Mucosa of rectum (tissue), 2 donors: ENCODE measurements at regions not wholly inside any gene's neighbourhood (a gene's known extent, or its start where the extent isn't known, plus 50 kb on each side); places are given as distances from the start of the nearest gene placed in this dataset.

Experiments
- H3K27ac ChIP-seq, 2 donors: one replicate each; pipeline ENCODE4 v1.7.0; 2013; ENCODE audit warnings: inconsistent platforms in 2 of 2, low read depth in 2 of 2, low read length in 2 of 2
- H3K27me3 ChIP-seq, 2 donors: one replicate each; pipeline ENCODE4 v1.7.0; 2013; ENCODE audit warnings: low read length in 2 of 2; ENCODE audit not compliant: control insufficient read depth in 2 of 2, insufficient read depth in 2 of 2
- H3K36me3 ChIP-seq, 2 donors: one replicate each; pipeline ENCODE4 v1.7.0; 2013; ENCODE audit warnings: low read length in 2 of 2; ENCODE audit not compliant: control insufficient read depth in 2 of 2, insufficient read depth in 2 of 2
- H3K4me1 ChIP-seq, 2 donors: one replicate each; pipeline ENCODE4 v1.7.0; 2013; ENCODE audit warnings: low read length in 2 of 2, mild to moderate bottlenecking in 1 of 2; ENCODE audit not compliant: control insufficient read depth in 2 of 2, insufficient read depth in 2 of 2
- H3K4me3 ChIP-seq, 2 donors: one replicate each; pipeline ENCODE4 v1.7.0; 2013; ENCODE audit warnings: low read length in 2 of 2
- H3K9ac ChIP-seq, 2 donors: one replicate each; pipeline ENCODE4 v1.7.0; 2013; ENCODE audit warnings: low read length in 2 of 2, low read depth in 1 of 2, mild to moderate bottlenecking in 1 of 2
- H3K9me3 ChIP-seq, 2 donors: one replicate each; pipeline ENCODE4 v1.7.0; 2013; ENCODE audit warnings: low read length in 2 of 2; ENCODE audit not compliant: control insufficient read depth in 2 of 2
- donor health status: healthy.
- donor health status: Normal muscosa, but diverticular disease.

DNA sequence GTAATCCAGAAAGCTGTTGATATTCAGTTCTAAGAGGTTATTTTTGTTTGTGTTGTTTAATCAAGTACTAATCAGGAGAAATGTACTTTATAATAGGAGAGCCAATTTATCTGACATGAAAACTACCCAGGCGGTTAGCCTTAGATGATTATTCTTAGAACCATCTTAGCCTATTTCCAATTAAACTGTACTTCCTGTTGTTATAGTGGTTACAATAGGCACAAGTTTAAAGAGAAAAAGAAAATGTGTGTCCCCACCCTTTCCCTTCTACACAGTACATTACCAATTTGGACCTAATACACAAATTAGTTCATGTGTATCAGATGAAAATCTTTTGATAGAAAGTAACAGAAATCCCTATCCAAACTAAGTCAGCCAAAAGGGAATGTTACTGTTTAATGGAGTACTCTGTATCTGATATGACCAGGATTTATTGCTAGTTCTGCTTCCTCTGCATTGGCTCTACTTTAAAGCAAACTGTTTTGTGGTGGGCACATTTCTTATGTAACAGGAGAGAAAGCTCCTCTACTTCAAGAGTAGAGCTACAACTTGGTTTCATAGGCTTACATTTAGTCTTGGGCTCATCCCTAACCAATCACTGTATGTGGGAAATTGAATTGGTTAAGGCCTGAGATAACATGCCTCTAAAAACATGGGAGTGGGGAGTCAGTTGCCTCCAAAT, 217.9 kb downstream of the UBE2E3 start:
- H3K4me3 ChIP-seq, result no peak overlapping the region
- no peaks in the 10 kb centered on the region for H3K27me3 ChIP-seq
- no peak overlapping the region for H3K27ac ChIP-seq
- no peak overlapping the region for H3K9ac ChIP-seq
- H3K4me1 ChIP-seq, result no peaks in the 10 kb centered on the region
- H3K36me3 ChIP-seq, result no peaks in the 10 kb centered on the region
- H3K9me3 ChIP-seq, result no peaks in the 10 kb centered on the region

DNA sequence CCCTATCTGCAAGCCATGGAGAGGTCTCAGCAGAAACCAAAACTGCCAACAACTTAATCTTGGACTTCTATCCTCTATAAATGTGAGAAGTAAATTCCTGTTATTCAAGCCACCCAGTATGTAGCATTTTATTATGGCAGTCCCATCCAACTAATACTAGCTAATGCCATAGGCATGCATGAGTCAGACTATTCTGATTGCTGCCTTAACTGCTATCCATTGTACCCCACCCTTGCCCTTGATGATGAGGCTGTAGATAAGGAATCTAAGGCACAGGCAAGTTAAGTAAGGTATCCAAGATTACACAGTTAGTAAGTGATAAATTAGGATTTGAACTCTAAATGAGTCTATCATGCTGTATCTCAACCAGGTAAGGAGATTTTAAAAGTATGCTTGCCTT, 223.0 kb downstream of the UBE2E3 start:
- Histone ChIP-seq H3K4me1 (no peaks in the 10 kb centered on the region), H3K36me3 (no peaks in the 10 kb centered on the region), H3K27me3 (no peaks in the 10 kb centered on the region), H3K4me3 (no peak overlapping the region), H3K27ac (no peak overlapping the region), H3K9me3 (peaks cover 0 to 4% of the 10 kb centered on the region in 2 donors), H3K9ac (no peak overlapping the region)

DNA sequence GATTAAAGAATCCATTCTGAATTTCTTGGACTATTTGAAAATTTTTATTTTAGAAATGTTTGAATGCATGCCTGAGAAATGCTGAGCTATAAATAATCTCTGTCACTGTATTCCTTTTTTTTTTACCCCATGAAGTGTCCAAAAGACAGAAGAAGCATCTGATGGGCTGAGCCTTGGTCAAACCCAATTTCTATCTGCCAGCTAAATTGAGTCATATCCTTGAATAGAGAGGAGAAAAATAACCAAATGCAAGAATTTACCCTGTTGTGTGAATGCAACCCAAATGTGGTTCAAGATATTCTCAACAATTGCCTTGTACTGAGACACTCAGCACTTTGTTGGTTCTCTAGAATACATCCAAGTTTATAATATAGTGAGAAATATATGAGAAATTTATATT, 223.5 kb downstream of the UBE2E3 start:
- Histone ChIP-seq H3K36me3 (no peaks in the 10 kb centered on the region), H3K9ac (no peak overlapping the region), H3K4me3 (no peak overlapping the region), H3K4me1 (no peaks in the 10 kb centered on the region), H3K27me3 (no peaks in the 10 kb centered on the region), H3K27ac (no peak overlapping the region), H3K9me3 (peaks cover 0 to 4% of the 10 kb centered on the region in 2 donors)

DNA sequence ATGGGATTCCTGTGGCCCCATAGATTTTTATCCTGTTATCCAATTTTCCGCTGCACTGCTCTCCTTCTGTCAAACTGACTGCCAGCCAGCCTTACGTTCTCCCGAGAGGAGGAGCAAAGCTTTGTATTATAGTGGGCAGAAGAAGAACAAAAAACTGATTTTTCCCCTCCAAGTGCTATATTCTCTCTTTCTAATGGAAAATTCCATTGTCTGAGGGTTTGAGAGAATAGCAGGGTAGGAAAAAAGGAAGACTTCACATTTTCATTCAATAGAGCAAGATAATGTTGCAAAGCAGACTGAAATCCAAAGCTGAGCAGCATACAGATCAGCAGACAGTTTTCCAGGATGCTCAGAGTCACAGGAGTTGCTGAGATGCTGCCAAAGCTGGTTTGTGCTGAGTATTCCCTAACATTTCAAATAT, 238.0 kb downstream of the UBE2E3 start:
- H3K9me3 ChIP-seq, result no peaks in the 10 kb centered on the region
- H3K4me1 ChIP-seq, result no peaks in the 10 kb centered on the region
- no peaks in the 10 kb centered on the region for H3K27me3 ChIP-seq
- H3K36me3 ChIP-seq, result no peaks in the 10 kb centered on the region
- H3K9ac ChIP-seq, result no peak overlapping the region
- H3K4me3 ChIP-seq, result no peak overlapping the region
- no peak overlapping the region for H3K27ac ChIP-seq

DNA sequence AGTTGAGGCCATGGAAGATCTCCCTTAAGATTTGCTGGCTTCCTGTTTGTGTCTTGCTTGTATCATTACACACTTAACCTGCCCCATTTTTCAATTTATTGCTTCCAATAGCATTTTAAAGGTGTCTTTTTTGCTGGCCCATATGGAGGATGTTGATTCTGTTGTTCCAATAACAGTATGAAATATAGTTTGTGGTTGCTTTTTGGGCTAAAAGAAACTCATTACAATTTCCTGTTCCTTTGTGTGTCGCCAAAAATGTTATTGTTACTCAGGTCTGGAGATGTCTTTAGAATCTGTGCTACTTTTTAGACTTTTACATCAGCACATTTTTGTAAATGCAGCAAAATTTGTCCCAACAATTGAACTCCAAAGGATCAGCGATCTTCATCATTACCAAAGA, 234.0 kb upstream of the ITGA4 start:
- Histone ChIP-seq H3K27ac (no peak overlapping the region), H3K9me3 (no peaks in the 10 kb centered on the region), H3K36me3 (no peaks in the 10 kb centered on the region), H3K9ac (no peak overlapping the region), H3K4me3 (no peak overlapping the region), H3K27me3 (no peaks in the 10 kb centered on the region), H3K4me1 (no peaks in the 10 kb centered on the region)

DNA sequence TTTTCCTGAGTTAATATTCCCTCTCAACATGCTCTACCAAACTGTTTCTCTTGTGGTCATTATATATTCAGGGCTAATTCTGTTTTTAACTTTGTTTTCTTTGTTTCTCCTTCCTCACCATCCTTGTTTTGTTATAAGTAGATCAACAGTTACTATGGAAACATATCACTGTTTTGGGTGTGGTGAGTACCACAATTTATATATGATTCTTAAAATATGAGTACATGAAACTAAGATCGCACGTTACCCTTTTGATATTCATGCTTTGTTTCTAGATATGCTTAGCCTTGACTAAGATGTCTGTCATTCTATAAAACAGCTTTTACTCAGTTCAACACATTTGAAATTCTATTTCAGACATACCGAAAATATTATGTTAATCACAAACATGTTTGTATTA, 232.3 kb upstream of the ITGA4 start:
- Histone ChIP-seq H3K27me3 (no peaks in the 10 kb centered on the region), H3K36me3 (no peaks in the 10 kb centered on the region)

DNA sequence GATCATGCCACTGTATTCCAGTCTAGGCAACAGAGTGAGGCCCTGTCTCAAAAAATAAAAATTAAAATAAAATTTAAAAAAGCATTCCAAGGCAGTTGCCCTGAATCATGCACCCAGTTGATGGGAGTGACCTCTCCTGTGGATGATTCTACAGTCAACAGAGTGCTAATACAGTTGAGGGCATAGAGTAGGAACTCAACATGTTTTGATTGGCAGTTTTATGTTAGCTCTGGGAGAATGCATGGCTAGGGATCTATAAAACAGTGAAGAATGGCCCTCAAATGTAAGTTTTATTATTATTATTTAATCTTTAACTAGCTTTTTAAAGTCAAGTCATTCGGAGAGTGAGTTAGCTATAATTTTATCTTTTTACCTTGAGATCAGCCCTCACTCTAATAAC, 228.5 kb upstream of the ITGA4 start:
- Histone ChIP-seq H3K27me3 (no peaks in the 10 kb centered on the region), H3K9me3 (no peaks in the 10 kb centered on the region), H3K4me1 (no peaks in the 10 kb centered on the region), H3K27ac (no peak overlapping the region), H3K4me3 (no peak overlapping the region), H3K9ac (no peak overlapping the region), H3K36me3 (no peaks in the 10 kb centered on the region)

More for the DNA sequence above, 232.3 kb upstream of the ITGA4 start:
- H3K4me1 ChIP-seq, result no peaks in the 10 kb centered on the region
- H3K27ac ChIP-seq, result no peak overlapping the region
- H3K9ac ChIP-seq, result no peak overlapping the region
- no peaks in the 10 kb centered on the region for H3K9me3 ChIP-seq
- no peak overlapping the region for H3K4me3 ChIP-seq

DNA sequence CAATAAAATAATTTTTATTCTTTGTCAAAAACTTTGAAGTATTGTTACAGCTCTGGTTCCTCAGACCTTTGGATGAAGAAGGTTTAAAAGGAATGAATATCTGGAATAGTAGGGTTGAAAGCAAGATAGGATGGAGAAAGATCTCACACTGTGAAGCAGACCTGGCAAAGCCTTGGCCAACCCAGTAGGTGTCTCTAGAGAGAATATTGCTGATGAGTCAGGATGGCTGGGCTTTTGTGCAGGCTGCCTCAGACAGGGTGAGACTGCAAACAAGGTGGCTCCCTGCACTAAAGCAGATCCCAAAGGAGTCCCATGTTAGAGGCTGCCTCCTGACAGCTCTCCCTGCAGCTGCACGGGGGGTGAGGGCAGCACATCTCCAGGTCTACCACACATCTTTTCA, 226.0 kb upstream of the ITGA4 start:
- H3K27me3 ChIP-seq, result no peaks in the 10 kb centered on the region
- H3K4me1 ChIP-seq, result no peaks in the 10 kb centered on the region
- no peaks in the 10 kb centered on the region for H3K36me3 ChIP-seq
- no peak overlapping the region for H3K27ac ChIP-seq
- H3K9me3 ChIP-seq, result no peaks in the 10 kb centered on the region
- no peak overlapping the region for H3K4me3 ChIP-seq
- H3K9ac ChIP-seq, result no peak overlapping the region

DNA sequence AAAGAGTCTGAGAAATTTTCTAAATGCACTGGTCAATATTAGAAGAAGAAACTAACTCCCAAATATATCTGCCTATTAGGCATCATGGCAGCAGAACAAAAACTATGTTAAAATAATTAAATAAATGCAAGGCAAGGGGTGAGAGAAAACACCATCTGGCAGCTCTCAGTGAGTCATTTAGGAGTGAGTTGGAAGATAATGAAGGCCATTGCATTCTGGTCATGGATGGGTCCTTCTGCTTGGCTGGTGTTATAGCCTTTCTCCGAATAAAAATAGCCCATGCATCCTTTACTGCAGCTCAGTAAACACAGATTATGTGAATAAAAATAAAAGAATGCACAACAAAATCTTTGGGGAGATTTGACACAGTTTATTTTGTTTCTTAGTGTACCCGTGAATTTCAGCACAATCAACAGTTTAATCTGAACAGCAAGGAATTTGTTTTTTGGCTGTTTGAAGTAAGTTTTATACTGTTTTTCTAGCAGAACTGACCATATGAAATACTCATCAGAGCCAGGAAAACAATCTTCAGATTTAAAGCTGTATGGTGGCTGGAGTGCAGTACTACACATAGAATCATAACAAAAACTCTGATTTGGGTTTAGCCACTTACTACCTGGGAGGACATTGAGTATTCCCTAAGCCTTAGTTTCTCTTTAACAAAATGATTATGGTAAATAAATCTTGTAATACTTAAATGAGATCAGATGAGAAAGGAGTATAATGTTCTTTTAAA, 225.1 kb upstream of the ITGA4 start:
- Histone ChIP-seq H3K9me3 (no peaks in the 10 kb centered on the region), H3K27me3 (no peaks in the 10 kb centered on the region), H3K4me3 (no peak overlapping the region), H3K9ac (no peak overlapping the region), H3K4me1 (no peaks in the 10 kb centered on the region), H3K36me3 (no peaks in the 10 kb centered on the region), H3K27ac (no peak overlapping the region)

DNA sequence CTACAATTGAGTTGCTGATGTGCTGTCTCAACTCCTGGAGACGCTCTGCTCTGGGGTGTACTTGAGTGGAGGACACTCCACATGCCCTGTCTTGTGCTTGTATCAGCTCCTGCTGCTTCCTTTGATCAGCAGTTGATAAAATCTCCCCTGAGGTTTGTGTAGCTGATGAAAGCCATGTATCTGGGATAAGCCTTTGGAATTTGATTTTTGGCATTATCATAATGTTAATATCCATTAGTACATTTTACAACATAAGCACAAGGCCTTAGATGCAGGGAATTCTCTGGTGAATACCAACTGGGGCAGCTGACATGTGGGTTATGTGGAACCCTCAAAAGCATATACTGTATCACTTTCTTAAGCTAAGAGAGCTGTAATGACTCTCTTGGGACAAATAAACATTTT, 222.7 kb upstream of the ITGA4 start:
- Histone ChIP-seq H3K4me1 (no peaks in the 10 kb centered on the region), H3K27ac (no peak overlapping the region), H3K9ac (no peak overlapping the region), H3K27me3 (no peaks in the 10 kb centered on the region), H3K36me3 (no peaks in the 10 kb centered on the region), H3K4me3 (no peak overlapping the region), H3K9me3 (no peaks in the 10 kb centered on the region)
